Mesenteric fat pad (tissue), 1 donor: ENCODE measurements at regions not wholly inside any gene's neighbourhood (a gene's known extent, or its start where the extent isn't known, plus 50 kb on each side); places are given as distances from the start of the nearest gene placed in this dataset.

Source experiments
- DNase-seq: peaks from one replicate; pipeline ENCODE4 v3.0.0-alpha.2; 2020; ENCODE audit warnings: low spot score
- donor health status: DM: yes; HTN: yes; CAD: no.

DNA sequence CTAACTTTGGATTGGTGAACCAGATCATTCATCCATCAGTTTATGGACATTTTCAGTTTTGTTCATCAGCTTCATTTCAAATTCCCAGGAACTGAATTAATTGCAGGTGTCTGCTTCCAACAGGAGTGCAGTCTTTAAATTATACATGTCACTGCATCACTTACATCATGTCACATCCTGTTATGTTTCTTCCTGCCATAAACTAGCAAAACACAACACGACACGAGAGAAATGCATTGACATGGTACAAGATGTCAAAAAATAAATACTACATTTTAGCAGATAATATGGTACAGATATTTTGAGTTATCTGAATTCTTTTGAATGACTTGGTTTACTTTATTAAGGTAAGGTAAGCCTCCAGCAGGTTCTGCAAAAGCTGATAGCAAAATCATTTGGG is 415.5 kb downstream of the NR2F1-AS1 start:
- no peak for DNase-seq

DNA sequence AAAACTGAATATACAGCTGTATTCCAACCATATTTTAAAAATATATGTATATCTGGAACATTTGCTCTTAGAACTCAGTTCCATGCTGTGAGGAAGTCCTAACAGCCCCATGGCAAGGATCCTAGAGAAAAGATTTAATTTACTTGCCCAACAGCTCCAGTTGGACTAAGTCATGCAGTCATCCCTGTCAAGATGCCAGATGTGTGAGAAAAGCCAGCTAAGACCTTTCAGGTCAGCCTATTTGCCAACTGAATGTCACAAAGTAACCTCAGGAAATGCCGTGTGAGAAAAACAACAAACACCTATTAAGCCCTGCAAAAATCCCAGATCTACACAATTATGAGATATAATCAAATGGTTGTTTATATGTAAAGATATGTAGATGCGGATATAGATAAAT is 416.3 kb downstream of the NR2F1-AS1 start:
- no peak for DNase-seq

DNA sequence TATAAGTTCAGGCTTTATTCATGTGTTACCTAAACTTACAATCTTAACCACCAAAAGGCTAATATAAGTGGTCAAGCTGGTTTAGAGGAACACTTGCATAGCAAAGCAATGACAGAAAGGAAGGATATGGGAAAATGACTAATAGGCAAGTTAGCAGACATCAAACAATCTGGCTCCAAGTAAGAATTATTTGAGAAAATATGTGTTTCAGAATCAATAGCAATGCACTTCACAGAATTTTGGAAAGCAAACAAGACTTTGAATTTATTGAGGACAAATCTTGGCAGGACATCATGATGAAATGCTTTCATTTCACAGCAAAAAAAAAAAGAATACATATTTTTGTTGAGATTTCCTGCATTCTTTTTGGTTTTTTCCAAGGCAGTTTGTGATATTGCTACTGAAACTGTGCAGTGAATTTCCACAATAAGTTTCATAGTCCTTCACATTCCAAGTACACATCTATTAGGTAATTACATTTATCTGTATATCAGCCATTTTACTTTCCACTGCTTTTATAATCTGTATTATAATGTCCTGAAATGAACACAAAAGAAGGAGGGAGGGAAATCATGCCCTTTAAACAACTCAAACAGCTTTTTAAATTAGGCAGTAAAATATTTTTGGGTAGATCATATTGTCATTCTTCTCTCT is 417.9 kb downstream of the NR2F1-AS1 start:
- DNase-seq, result no peak

DNA sequence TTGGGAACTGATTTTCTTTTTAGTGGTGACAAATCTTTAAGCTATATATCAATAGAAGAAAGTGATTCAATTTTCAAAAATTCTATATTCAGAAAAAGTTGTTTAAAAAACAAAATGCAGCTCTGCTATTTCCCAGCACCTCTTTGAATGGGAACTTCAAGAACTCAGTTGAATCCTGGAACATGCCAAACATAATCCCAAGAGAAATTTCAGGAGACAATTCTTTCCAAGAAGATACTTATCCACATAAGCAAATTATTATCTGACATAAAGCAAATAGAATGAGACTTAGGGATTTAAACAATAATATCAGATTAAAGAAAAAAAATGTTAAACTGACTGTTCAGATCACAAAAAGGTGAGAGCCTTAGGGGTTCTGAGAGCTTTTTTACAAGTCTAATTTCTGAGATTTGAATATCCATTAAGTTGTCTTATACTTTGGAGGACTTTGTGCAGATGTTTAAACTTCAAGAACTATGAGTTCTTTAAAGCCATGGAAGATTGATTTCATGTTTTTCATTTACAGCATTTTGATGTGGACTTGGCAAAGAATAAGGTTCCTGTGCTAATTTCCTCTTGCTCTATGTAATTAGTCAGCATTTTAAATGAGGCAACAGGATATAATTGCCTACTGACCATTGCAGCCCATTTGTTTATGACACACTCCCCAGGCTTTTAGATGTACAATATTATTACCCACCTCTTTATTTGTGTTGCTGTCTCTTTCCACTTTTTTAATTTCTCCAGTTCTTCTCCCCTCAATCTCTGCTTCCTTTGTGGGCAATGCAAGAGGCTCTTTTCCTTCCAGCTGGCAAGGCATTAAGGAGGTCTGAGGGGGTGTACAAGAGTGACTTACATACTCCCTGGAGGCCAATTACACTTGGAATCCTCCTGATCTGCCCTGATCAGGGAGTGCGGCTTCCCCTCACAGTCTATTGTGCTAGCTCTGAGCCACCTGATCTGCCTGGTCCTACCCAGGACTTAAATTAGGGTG is 419.1 kb downstream of the NR2F1-AS1 start:
- DNase-seq, result no peak

DNA sequence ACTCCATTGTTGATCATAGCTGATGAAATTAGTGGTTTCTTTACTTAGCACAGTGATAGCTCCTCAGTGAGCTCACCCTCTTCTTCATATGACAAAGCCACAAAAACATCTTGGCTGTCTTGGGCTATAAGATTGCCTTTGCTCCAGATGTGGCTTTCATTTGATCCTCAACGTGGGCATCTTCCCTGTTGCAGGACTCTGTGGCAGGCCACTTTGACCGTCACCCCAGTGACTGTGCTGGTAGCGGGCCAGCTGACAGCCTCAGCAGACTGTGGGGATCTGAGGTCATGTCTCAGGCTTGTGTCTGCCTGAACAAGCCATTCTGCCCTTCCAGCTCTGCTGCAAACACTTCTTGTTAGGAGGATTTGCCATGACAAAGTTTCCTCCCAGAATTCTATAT is 422.2 kb downstream of the NR2F1-AS1 start:
- DNase-seq, result no peak

DNA sequence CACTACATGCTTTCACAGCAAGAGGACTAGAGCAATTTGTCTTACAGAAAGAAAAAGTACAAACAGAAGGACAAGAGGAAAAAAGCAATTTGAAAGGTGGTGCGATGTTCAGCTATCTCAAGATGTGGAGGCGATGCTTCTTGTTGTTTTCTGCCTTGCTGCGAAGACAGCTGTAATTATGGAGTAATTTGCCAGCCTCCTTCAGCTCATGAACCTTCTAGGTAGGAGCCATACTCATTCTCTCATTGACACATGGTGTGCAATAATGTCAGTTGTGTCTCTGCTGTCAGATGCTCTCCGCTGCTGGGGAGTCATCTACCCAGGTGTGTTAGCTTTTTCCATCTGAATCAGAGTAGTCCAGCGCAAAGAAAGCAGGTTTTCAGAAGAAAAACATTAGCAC is 424.5 kb downstream of the NR2F1-AS1 start:
- no peak for DNase-seq

DNA sequence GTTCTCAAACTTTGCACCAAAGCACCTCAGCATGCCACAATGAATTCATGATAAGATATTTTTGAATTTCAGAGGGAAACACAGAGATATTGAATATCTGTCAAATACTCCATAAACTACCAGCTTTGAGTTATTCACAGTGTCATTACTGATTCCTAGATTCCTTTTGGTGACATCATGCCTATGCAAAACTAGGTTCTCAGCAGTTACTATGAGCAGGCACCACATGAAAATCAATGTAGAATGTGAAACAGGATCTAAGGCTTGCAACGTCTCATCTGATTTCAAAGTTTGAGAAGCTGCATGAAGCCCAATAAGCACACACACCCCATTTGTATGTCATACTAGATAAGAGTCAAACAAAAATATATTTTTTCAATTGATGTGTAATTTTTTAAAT is 426.5 kb downstream of the NR2F1-AS1 start:
- DNase-seq, result no peak

DNA sequence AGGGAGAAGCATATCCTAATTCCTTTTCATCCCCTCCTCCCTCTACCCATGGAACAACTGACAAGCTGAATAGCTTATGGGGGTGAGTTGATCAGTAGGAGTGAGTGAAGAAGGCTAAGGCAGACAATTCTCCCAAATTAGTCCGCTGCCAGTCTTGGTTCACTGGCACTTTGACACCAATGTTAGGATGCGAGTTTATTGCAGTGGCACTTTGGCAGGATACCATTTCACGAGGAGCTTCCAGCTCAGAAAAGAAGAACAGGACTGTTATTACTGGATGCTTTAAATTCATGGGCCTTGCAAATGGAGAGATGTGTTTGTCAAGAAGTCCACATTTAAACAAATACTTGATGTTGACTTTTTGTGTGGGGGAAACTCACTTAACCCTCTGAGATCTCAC is 427.6 kb downstream of the NR2F1-AS1 start:
- DNase-seq, result no peak

DNA sequence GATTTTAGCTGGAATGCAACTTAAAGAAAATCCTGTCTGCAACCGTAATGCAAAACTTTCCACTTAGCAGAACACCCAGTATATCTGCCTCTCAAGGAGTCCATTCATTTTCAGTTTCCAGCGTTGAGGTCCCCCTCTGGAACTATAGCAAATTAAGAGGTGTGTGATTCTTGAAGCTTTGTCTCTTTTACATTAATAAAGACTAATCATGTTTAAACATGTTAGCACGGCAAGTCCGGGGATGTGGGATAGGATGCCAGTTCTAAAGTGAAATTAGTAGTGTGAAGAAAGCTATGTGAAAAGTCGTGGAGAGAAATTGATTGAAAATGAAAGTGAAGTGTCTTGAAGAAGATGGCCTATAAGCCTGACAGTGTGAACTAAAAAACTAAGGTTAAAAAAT is 429.1 kb downstream of the NR2F1-AS1 start:
- no peak for DNase-seq

DNA sequence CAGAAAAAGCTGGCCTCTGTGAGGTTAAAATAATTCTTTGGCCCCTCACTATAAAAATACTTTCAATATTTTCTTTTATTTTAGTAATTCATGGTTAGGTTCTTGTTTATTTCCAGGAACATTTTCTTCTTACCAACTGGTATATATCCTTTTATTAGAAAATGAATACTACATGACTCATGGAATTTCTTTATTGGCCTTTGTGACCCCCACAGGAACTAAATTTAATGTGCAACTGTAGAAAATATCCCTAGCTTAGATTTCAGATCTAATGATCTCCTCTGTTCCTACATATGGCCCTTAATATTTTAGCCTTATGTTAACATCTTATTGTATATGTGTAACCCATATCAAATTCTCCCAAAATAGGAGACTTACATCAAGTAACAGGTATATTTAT is 429.9 kb downstream of the NR2F1-AS1 start:
- no peak for DNase-seq

DNA sequence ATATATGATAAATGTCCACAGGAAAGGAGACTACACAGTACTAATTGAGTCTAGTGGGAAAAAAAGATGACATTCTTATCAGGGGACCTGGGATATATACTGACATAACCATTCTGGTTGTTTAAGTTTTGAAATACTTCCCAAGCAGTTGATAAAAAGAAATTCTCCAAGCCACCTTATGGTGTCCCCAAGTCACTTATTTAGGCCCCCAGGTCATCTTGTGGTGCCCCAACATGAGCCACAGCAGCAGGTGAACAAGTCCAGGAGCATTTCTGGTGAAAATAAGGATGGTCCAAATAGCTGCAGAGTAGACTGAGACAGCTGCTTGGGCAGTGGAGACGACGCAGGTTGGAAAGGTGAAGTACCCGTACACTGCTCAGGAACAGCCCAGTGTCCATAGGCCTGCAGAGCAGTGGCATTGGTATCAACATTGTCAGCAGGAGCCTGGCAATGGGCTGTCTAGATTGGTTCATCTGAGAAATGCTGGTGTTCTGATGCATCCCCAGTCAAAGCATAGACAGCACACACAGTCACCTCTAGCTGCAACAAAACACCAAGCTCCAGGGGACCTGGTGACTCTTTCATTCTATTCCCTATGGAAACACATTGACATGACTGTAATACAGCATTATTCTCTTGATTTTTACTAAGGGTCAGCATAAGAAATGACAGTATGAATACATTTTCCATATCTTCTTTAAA is 430.6 kb downstream of the NR2F1-AS1 start:
- DNase-seq, result no peak

DNA sequence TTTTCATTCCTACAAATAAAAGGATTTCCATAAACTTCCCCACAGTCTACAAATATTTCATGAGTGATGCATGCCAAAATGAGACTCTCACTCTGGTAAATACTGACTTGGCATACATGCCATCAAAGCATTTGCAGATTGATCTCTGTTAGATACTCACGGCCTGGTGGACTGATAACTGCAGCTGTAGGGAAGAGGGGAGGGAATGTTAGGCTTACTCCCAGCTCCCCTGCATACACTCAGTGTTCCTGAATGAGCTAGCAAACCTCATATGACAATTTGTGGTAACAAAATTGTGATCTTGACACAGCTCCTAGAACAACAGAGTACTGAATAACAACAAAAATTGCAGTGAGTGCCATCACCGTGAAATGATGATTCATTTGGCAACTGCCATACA is 435.3 kb downstream of the NR2F1-AS1 start:
- no peak for DNase-seq

DNA sequence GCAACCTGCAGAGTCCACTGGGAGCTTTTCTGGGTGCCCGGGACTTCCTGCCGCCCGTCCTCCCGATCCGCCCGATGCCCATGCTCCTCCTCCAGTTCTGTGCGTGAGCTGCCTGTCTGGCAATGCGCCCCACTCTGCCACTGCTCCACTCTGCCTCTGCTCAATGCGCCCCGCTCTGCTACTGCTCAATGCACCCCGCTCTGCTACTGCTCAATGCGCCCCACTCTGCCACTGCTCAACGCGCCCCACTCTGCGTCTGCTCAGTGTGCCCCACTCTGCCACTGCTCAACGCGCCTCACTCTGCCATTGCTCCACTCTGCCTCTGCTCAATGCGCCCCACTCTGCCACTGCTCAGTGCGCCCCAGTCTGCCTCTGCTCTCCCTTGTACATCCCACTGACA is 436.0 kb downstream of the NR2F1-AS1 start:
- DNase-seq, result no peak

DNA sequence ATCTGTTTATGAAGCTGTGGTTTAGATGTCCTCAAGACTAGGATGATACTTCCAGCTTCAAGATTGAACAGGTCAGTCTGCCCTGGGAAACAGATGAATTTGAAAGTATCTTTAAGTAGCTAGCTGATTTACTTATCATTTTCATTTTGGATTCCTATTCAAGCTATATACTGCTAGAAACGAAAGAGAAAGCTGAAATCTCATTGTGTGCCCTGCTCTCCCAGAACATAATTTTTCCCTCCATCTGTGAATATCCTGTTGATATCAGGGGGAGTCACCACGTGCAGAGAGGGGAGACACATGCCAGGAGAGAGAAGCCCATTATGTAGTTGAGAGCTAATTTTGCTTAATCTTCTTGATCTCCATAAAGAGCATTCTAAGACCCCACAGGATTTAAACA is 439.1 kb downstream of the NR2F1-AS1 start:
- DNase-seq, result no peak

DNA sequence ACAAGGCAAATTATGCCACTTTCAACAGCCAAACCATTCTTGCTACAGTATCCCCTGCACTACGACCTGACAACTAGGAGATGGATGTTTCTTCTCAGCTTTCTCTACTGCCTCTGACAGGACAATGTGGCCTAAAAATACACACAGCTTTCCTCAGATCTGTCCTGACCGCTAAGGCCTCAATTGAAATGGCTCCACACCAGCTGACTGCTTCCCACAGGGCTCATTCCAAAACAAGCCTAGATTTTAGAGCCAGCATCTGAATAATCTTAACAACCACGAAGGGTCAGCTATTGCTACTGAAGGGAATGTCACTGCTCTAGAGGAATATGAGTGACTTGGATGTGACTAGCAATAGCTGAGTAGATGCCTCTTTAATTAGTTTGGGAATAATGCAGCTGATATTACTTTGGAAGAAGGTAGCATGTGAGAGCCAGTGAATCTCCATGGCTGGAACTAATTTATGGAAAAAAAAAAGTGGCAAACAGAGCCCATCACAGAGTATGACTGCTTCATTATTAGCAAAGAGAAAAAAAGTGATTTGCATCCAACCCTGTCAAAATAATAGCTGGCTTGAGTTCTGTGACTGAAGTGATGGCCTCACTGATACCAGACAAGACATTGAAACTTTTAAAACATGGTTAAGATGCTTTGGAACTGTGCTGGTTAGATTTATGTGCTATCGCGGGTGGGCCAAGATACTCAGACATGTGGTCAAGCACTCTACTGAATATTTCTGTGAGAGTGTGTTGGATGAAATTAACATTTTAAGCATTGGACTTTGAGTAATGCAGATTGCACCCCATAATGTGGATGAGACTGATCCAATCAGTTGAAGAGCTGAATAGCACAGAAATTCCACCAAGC is 450.2 kb downstream of the NR2F1-AS1 start:
- DNase-seq, result no peak

DNA sequence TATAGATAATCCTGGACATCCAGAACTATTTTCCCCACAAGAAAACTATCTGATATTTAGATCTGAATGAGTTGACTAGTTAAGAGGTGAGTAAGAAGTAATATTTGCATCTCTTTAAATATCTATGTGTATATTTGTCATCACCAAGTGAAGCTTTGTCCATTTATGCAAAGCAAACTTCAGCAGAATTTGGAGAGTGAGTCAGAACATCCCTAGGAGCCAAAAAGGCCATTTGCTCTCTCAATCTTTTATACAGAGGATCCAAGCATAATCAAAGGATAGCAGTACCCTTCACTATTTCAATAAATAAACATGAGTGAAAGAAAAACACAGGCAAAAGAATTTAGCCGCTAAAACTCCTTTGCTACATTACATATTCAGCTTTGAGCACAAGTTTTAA is 454.4 kb downstream of the NR2F1-AS1 start:
- no peak for DNase-seq

DNA sequence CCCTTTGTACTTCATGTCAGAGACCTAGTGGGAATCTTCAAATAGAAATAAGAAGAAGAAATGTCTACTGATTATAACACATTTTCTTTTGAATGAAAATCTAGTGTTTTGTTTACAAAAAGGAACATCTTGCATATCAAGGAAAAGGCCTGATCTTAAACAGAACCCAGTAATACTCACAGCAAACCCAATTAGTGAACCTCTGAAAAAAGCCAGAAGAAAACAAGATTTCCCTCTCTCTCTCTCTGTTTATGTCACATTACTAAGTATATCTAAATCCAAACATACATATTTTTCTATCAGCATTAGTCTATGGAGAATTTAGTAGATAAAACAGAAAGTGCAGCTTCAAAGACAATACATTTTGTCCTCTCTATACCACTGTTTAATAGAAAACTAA is 457.9 kb downstream of the NR2F1-AS1 start:
- no peak for DNase-seq

DNA sequence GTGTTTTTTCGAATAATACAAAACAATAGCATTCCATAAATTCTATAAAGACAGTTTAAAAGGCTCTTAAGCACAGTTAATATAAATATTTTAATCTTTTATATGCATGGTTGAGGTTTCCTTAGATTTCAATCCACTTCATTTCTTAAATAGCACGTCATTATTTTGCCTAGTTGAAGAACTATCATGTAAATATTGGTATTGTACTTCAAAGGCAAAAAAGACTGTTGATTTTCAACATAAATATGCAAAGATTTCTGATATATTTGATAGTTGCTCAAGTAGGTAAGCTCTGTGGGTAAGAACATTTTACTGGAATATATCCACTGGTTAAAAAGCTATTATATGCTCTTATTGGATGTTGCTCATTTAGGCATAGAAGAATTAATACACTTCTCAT is 458.6 kb downstream of the NR2F1-AS1 start:
- DNase-seq, result no peak

DNA sequence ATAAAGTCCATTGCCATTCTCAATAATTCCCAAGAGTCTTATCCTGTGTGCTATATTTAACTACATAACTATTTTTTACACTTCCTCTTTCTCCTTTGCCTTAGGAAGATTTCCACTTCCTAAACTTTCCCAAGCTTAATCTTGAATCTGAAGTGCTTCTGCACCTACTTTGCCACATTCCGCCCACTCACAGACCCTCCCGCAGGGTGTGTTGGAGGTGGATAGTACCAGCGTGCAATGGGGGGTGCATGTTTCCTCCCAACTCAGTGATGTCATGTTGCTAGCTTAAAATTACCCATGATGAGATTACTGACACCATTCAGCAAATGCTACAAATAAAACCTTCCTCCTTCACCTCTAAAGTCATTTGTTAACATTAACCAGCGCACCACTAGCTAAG is 460.2 kb downstream of the NR2F1-AS1 start:
- DNase-seq, result no peak

DNA sequence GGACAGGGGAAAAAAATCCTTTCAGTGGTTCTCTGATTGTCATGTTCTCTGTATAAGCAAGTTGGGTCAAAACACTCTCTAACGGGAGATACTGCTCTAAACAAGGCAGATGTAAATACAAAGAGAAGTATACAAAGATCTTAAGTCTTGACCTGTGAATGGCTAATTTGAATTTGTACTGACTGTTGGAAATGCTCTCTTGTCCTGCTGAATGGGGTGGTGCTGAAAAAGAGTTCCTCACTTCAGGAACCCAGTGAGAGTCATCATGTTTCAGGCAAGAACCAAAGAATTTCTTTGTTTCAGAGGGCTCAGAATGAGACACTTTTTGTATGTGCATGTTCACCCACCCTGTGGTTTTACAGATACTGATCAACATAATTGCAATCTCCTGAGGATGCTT is 461.0 kb downstream of the NR2F1-AS1 start:
- no peak for DNase-seq
